K562 (cell line): ENCODE measurements at regions not wholly inside any gene's neighbourhood (a gene's known extent, or its start where the extent isn't known, plus 50 kb on each side); places are given as distances from the start of the nearest gene placed in this dataset.

Experiments used
- ATAC-seq: fragments of 200-7000 bp; cut with Tn5 transposase; 3 replicates; pipeline ENCODE4 v1.9.1; 2020; ENCODE audit warnings: moderate library complexity
- BruUV-seq: library from RNA; stranded (reverse); fragments of 400-500 nt; replicated peaks from 2 replicates; lab custom pipeline; 2021; lab: Mats Ljungman, UMichigan
- CTCF ChIA-PET: fragments of 300-600 bp; formaldehyde crosslinking; extraction: SDS; loops from one replicate; lab custom pipeline; 2021; ENCODE audit warnings: low intra/inter-chr PET ratio; lab: Yijun Ruan, JAX
- POLR2A ChIA-PET: fragments of 300-600, 350-650 bp; sonication (Branson Sonifier 250); formaldehyde crosslinking; extraction: SDS; loops from one replicate; lab custom pipeline; 2021; ENCODE audit warnings: antibody characterized with exemption, inconsistent platforms; lab: Yijun Ruan, JAX
- DNase-seq, 4 experiments: peaks; one replicate each; pipeline versions ENCODE4 v3.0.0 to v3.0.0-alpha.2; 2011 to 2018; ENCODE audit warnings: low spot score in 3 of 4, mixed read lengths in 3 of 4; ENCODE audit errors: extremely low read depth in 1 of 4
- FAIRE-seq: peaks from 2 replicates; lab custom pipeline; 2011; peaks lifted over from hg19 to GRCh38; lab: Jason Lieb, UNC
- H2AFZ ChIP-seq: 2 replicates; pipeline ENCODE4 v1.6.0; 2011; ENCODE audit warnings: low read depth, low read length, control low read depth, inconsistent platforms
- H3K27ac ChIP-seq: fragments of 200-600 bp; 3 replicates; pipeline ENCODE4 v1.8.0; 2011; ENCODE audit warnings: low read depth, mild to moderate bottlenecking, control low read depth, inconsistent platforms, low read length, moderate library complexity, mixed read lengths; ENCODE audit errors: extremely low read depth
- H3K27me3 ChIP-seq, 2 experiments: fragments of 300-600 bp in 1 of 2; 2 replicates in 1 of 2; 3 replicates in 1 of 2; pipeline versions ENCODE4 v1.6.0 to v1.8.0; 2011; ENCODE audit warnings: inconsistent platforms in 2 of 2, low read length in 2 of 2, mild to moderate bottlenecking in 1 of 2, mixed read lengths in 1 of 2, moderate library complexity in 1 of 2; ENCODE audit not compliant: control insufficient read depth in 2 of 2, insufficient read depth in 2 of 2
- H3K36me3 ChIP-seq: fragments of 300-600 bp; 3 replicates; pipeline ENCODE4 v1.8.0; 2011; ENCODE audit warnings: mild to moderate bottlenecking, low read length, inconsistent platforms; ENCODE audit not compliant: control insufficient read depth, insufficient read depth
- H3K4me1 ChIP-seq, 2 experiments: fragments of 200-600 bp in 1 of 2; replicated peaks in 1 of 2; 2 replicates in 1 of 2; 3 replicates in 1 of 2; pipeline versions ENCODE4 v1.5.1 to v1.8.0; 2011; ENCODE audit warnings: inconsistent platforms in 2 of 2, low read length in 2 of 2, mild to moderate bottlenecking in 1 of 2, mixed read lengths in 1 of 2, moderate library complexity in 1 of 2; ENCODE audit not compliant: control insufficient read depth in 2 of 2, insufficient read depth in 2 of 2
- H3K4me2 ChIP-seq: 2 replicates; pipeline ENCODE4 v1.6.1; 2011; ENCODE audit warnings: low read length, control low read depth, inconsistent platforms, mixed read lengths; ENCODE audit not compliant: insufficient read depth
- H3K4me3 ChIP-seq: fragments of 200-600 bp; sonication (generic), shearing (Covaris generic); 2 replicates; pipeline ENCODE4 v1.5.1; 2016; ENCODE audit warnings: control low read depth, inconsistent platforms
- H3K79me2 ChIP-seq: fragments of 200-600 bp; 3 replicates; pipeline ENCODE4 v1.8.0; 2011; ENCODE audit warnings: low read length, inconsistent platforms; ENCODE audit not compliant: control insufficient read depth, insufficient read depth
- H3K9ac ChIP-seq, 2 experiments: 2 replicates each; pipeline versions ENCODE4 v1.6.0 to v1.6.1; 2011; ENCODE audit warnings: low read depth in 2 of 2, low read length in 2 of 2, control low read depth in 1 of 2, inconsistent platforms in 1 of 2, mild to moderate bottlenecking in 1 of 2, mixed read lengths in 1 of 2; ENCODE audit not compliant: insufficient read depth in 1 of 2
- H3K9me1 ChIP-seq: one replicate; pipeline ENCODE4 v1.6.0; 2011; ENCODE audit warnings: inconsistent platforms, mild to moderate bottlenecking, low read length, moderate library complexity; ENCODE audit not compliant: control insufficient read depth, insufficient read depth
- H3K9me3 ChIP-seq: replicated peaks from 2 replicates; pipeline ENCODE4 v1.5.1; 2011; ENCODE audit warnings: low read depth, low read length, inconsistent platforms; ENCODE audit not compliant: control insufficient read depth, insufficient read depth
- H4K20me1 ChIP-seq: replicated peaks from 2 replicates; pipeline ENCODE4 v1.6.1; 2011; ENCODE audit warnings: low read length, inconsistent platforms, mixed read lengths; ENCODE audit not compliant: control insufficient read depth, insufficient read depth
- NR3C1 ChIP-seq: sonication (generic); formaldehyde crosslinking; IDR thresholded peaks from 2 replicates; pipeline ENCODE4 v1.8.1; 2022; ENCODE audit warnings: missing genetic modification reagents
- SRSF3 ChIP-seq: fragments of 200-400 bp; formaldehyde crosslinking; IDR thresholded peaks from 2 replicates; pipeline ENCODE4 v1.6.1; 2016; ENCODE audit warnings: mild to moderate bottlenecking, low read length, moderate library complexity; ENCODE audit not compliant: insufficient read depth
- THRAP3 ChIP-seq: fragments of 450-650 bp; IDR thresholded peaks from 2 replicates; pipeline ENCODE4 v1.6.1; 2016; ENCODE audit warnings: mild to moderate bottlenecking, inconsistent platforms, borderline replicate concordance
- TSC22D4 ChIP-seq: fragments of 450-650 bp; IDR thresholded peaks from 2 replicates; pipeline ENCODE4 v1.6.1; 2016; ENCODE audit warnings: missing genetic modification characterization, missing biosample characterization, control low read depth
- ZBTB8A ChIP-seq: fragments of 450-650 bp; IDR thresholded peaks from 2 replicates; pipeline ENCODE4 v1.6.1; 2018; ENCODE audit warnings: mild to moderate bottlenecking, moderate library complexity; ENCODE audit not compliant: partially characterized antibody
- WGBS: fragments of 100-300 bp; shearing (Covaris generic); methylation state at CpG from one replicate; pipeline ENCODE4 v1.1.6; 2016; ENCODE audit warnings: low coverage, mixed read lengths; ENCODE audit not compliant: insufficient coverage; ENCODE audit errors: missing lambda C conversion rate; 5-methylcytosine and 5-hydroxymethylcytosine counted together
- in situ Hi-C: fragments of 300-500 bp; cut with MboI; formaldehyde crosslinking; loops from 4 replicates; pipeline ENCODE4 v1.15.0; 2018; ENCODE audit warnings: inconsistent platforms, mixed read lengths
- intact Hi-C: fragments of 100-400 bp; cut with micrococcal nuclease; formaldehyde crosslinking; loops from 2 replicates; pipeline ENCODE4 v1.14.2; 2022
- TF ChIP-seq, protein P1 (sequence below), 2 experiments: fragments of 450-650 bp in 1 of 2; sonication (generic) in 1 of 2; formaldehyde crosslinking; conservative IDR thresholded peaks; 2 replicates each; pipeline versions ENCODE4 v1.4.0 to v1.8.1; 2020 to 2022; ENCODE audit warnings: mild to moderate bottlenecking in 1 of 2, missing genetic modification reagents in 1 of 2
- TF ChIP-seq, protein P2 (sequence below): fragments of 450-650 bp; IDR thresholded peaks from 2 replicates; pipeline ENCODE4 v1.6.1; 2016; ENCODE audit warnings: mild to moderate bottlenecking
- TF ChIP-seq, protein P3 (sequence below): fragments of 250-450 bp; sonication (Bioruptor Pico); IDR thresholded peaks from 2 replicates; pipeline ENCODE4 v1.4.0; 2020; ENCODE audit warnings: mild to moderate bottlenecking, moderate library complexity, borderline replicate concordance

DNA sequence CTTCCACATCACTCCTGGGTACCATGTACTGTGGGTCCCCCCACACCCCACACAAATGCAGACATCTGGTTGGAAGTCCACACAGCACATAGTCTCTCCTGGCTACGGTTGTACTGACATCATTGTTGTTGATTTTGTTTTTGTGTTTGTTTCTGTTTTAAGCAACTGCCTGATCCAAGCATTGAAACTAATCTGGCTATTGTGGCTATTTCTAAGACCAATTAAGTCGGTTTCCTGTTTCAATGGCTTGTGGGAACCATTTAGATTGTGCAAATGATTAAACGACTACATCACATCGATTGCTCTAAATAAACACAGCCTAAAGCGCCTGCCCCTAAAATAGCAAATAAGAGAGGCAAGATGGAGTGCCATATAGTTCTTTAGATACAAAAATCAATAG is 226.8 kb upstream of the IRX4 start:
- WGBS = 3% methylated on average over 5 of the region's 5 CpGs
- Histone ChIP-seq H2AFZ (no peak overlapping the region), H4K20me1 (0 out of 2 replicates have a peak, but pooled peaks cover 3% of the 10 kb centered on the region), H3K36me3 (no peaks in the 10 kb centered on the region), H3K9me1 (no peaks in the 10 kb centered on the region), H3K27me3 (peaks cover 26 to 44% of the 10 kb centered on the region in 2 experiments), H3K4me2 (no peak overlapping the region), H3K27ac (no peak overlapping the region), H3K9me3 (no peaks in the 10 kb centered on the region), H3K4me3 (no peak overlapping the region), H3K79me2 (no peaks in the 10 kb centered on the region), H3K9ac (no peak overlapping the region), H3K4me1 (0 out of 5 replicates have a peak, but pooled peaks cover 0 to 3% of the 10 kb centered on the region in 2 experiments)
- ChIA-PET CTCF (no interaction called here), POLR2A (no interaction called here)
- ATAC-seq = no peak
- FAIRE-seq = no peak
- intact Hi-C loops (no loop called here), in situ Hi-C loops (no loop called here)
- DNase-seq = no peak
- TF ChIP-seq NR3C1 (CRISPR knock-in tag) = no peak
- no peak for TF ChIP-seq THRAP3
- TF ChIP-seq TSC22D4 (tag) = no peak
- TF ChIP-seq, protein P1, sequence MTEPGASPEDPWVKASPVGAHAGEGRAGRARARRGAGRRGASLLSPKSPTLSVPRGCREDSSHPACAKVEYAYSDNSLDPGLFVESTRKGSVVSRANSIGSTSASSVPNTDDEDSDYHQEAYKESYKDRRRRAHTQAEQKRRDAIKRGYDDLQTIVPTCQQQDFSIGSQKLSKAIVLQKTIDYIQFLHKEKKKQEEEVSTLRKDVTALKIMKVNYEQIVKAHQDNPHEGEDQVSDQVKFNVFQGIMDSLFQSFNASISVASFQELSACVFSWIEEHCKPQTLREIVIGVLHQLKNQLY (CRISPR knock-in tag; conservative IDR thresholded peaks at IDR 0.05) = no peak
- BruUV-seq = no TSS peak

DNA sequence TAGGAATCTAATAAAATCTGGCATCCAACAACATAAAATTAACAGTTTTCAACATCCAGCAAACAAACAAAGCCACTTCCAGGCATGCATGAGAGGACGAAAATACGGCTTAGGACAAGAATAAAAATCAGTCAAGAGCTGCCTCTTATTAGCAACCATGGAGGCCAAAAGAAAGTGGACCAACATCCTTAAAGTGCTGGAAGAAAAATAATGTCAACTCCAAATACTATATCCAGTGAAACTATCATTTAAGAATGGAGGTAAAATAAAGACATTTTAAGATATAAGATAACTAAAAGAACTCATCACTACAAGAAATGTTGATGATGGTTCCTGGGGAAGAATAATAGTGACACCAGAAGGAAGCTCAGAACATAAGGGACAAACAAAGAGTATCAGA is 224.0 kb upstream of the IRX4 start:
- Histone ChIP-seq H3K9ac (no peak overlapping the region), H3K27ac (no peak overlapping the region), H3K4me1 (no peaks in the 10 kb centered on the region; a peak in 1 of 5 replicates), H2AFZ (no peak overlapping the region), H3K79me2 (no peaks in the 10 kb centered on the region), H3K36me3 (no peaks in the 10 kb centered on the region), H3K9me1 (no peaks in the 10 kb centered on the region), H3K4me3 (no peak overlapping the region), H3K27me3 (peaks cover 24 to 45% of the 10 kb centered on the region in 2 experiments), H3K4me2 (no peak overlapping the region), H3K9me3 (no peaks in the 10 kb centered on the region), H4K20me1 (peaks cover 3% of the 10 kb centered on the region; the same call in 1 of the 2 replicates)
- 2% methylated on average over 2 of the region's 2 CpGs for WGBS
- CTCF ChIA-PET = no interaction called here
- BruUV-seq = no TSS peak
- in situ Hi-C loops = no loop called here
- no peak for FAIRE-seq
- intact Hi-C loops = no loop called here
- POLR2A ChIA-PET = no interaction called here
- no peak for DNase-seq
- ATAC-seq = no peak
- TF ChIP-seq, protein P2, sequence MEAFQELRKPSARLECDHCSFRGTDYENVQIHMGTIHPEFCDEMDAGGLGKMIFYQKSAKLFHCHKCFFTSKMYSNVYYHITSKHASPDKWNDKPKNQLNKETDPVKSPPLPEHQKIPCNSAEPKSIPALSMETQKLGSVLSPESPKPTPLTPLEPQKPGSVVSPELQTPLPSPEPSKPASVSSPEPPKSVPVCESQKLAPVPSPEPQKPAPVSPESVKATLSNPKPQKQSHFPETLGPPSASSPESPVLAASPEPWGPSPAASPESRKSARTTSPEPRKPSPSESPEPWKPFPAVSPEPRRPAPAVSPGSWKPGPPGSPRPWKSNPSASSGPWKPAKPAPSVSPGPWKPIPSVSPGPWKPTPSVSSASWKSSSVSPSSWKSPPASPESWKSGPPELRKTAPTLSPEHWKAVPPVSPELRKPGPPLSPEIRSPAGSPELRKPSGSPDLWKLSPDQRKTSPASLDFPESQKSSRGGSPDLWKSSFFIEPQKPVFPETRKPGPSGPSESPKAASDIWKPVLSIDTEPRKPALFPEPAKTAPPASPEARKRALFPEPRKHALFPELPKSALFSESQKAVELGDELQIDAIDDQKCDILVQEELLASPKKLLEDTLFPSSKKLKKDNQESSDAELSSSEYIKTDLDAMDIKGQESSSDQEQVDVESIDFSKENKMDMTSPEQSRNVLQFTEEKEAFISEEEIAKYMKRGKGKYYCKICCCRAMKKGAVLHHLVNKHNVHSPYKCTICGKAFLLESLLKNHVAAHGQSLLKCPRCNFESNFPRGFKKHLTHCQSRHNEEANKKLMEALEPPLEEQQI = no peak
- TF ChIP-seq, protein P3, sequence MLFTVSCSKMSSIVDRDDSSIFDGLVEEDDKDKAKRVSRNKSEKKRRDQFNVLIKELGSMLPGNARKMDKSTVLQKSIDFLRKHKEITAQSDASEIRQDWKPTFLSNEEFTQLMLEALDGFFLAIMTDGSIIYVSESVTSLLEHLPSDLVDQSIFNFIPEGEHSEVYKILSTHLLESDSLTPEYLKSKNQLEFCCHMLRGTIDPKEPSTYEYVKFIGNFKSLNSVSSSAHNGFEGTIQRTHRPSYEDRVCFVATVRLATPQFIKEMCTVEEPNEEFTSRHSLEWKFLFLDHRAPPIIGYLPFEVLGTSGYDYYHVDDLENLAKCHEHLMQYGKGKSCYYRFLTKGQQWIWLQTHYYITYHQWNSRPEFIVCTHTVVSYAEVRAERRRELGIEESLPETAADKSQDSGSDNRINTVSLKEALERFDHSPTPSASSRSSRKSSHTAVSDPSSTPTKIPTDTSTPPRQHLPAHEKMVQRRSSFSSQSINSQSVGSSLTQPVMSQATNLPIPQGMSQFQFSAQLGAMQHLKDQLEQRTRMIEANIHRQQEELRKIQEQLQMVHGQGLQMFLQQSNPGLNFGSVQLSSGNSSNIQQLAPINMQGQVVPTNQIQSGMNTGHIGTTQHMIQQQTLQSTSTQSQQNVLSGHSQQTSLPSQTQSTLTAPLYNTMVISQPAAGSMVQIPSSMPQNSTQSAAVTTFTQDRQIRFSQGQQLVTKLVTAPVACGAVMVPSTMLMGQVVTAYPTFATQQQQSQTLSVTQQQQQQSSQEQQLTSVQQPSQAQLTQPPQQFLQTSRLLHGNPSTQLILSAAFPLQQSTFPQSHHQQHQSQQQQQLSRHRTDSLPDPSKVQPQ (CRISPR knock-in tag) = no peak
- TF ChIP-seq ZBTB8A (no peak), SRSF3 (no peak)
